ENCODE measurements at regions not wholly inside any gene's neighbourhood (a gene's known extent, or its start where the extent isn't known, plus 50 kb on each side); places are given as distances from the start of the nearest gene placed in this dataset.
A peak's percentile ranks its signal among the peaks of the same experiment; 100 is the strongest.
"Not testable (repeated sequence)": the region's sequence is repeated elsewhere in the genome, so short reads cannot be mapped to it uniquely, and the experiment has no call there.

DNA sequence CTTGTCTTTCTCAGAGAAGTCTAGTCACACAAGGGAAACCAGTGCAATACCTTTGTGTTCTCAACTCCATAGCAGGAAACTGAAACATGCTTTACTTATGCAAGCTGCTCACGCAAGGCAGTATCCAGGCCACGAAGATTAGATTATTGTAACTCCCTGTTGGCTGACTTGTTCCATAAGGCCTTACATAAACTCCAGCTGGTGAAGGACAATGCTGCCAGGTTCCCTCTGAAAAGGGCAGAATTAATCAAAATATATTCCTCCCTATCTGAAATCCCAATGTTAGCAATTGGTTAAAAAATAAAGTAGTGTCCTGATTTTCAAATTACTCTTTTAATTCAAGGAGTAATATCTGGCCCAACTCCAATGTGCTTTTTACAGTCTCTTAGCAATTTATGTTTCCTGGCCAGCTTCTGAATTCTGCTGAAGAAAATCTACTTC is 966.6 kb downstream of the HACE1 start:
- DNase-seq (ENCODE audit: low read depth), result peak; percentile 2

DNA sequence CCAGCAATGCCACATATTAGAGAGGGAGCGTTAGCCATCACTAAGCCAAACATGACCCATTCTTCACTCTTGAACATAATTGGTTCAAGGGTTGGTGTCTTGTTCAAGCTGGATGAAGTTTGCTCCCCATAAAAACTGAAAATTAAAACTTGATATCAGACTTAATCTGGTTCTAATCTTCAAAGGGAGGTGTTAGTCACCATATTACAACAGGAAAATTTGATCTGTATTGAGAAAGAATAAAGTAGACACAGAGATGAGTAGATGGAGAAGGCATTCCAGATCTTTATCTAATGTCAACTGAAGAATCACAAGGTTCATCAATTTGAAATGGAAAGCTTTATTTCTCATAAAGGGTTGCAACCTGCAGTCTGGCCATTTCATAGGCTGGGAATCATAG is 972.8 kb downstream of the HACE1 start:
- no peak for DNase-seq (ENCODE audit: low read depth)

DNA sequence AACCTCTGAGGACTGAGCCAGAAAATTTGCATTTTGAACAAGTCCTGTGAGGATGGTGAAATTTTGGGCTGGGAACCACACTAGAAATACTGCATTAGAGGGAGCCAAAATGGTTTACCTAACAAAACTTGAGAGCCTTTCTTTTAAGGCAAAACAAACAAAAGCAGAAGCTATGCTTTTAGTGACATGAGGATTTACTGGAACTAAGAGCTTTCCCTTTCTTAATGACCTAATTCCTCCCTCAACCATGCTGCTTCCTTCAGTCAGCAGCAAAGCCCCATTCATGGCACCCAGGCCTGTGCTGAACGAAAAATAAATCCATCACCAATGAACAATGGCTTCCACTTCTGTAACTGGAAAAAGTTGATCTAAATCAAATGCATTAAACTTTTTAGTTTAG is 974.3 kb downstream of the HACE1 start:
- no peak for DNase-seq (ENCODE audit: low read depth)

DNA sequence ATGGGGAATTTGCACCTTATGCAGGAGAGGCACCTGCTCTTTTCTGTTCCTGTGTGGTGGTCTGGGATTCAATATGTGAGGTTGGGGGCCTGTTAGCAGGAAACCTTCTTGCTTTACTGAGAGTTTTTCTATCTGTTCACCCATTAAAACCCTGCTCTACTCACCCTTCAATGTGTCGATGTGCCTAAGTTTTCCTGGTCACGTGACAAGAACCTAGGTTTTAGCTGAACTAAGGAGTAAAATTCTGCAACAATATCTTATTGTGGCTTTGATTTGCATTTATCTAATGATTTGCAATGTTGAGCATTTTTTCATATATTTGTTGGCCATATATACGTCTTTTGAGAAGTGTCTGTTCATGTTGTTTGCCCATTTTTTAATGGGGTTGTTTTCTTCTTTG is 979.9 kb downstream of the HACE1 start:
- DNase-seq (ENCODE audit: low read depth), result no peak

DNA sequence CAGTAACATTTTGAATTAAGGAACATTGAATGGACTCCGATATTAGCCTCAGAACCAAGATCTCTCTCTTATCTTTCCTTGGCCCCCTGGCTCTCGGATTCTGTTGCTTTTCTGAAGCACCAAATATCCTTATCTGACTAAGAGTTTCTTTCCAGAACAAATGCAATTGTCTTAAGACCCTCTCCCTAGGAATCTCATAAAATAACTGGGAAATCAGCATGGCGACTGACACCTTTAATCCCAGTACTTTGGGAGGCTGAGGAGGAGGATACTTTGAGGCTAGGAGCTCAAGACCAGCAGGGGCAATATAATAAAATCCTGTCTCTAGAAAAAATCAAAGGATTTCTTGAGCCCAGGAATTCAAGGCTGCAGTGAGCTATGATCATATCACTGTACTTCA is 984.5 kb downstream of the HACE1 start:
- no peak for DNase-seq (ENCODE audit: low read depth)

DNA sequence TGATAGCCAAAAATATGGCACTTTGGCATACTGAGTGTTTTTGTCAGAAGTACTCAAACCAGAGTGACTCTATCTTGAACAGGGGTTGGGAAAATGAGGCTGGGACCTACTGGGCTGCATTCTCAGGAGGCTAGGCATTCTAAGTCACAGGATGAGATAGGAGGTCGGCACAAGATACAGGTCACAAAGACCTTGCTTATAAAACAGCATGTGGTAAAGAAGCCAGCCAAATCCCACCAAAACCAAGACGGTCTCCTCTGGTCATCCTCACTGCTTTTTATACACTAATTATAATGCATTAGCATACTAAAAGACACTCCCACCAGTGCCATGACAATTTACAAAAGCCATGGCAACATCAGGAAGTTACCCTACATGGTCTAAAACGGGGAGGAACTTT is 985.1 kb downstream of the HACE1 start:
- no peak for DNase-seq (ENCODE audit: low read depth)

DNA sequence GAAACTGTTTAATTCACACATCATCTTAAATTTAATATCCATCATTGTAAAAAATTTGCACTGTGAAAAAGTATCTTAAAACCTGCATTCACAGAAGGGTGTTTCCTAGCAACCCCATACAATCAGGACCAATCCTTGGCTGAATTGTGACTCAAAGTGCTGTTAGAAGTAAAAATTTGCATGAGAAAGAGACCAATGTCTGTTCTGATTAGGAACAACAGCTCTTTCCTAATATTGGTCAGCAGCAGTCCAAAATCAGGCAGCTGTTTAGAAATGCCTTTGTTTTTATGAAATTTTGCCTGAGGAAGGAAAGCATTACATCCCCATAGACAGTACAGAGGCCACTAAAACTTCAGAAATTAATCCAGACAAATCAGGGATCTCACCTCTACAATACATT is 987.0 kb downstream of the HACE1 start:
- DNase-seq (ENCODE audit: low read depth), result no peak

DNA sequence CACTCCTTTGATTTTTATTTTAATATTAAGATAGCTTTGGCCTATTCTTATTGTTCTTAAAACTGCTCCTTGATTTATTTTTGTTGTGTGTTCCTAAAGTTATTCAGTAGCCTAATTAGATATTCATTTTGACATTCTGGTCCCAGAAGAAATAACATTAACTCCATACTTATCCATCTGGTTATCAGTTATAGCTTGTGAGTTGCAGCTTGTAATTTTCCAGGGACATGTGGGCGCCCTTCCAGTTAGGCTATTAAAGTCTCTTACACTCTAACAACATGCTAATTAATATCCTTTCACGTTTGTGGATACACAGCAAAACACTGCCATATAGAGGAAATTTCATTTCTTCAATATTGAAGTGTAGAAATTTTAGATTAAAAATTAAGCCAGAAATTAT is 987.5 kb downstream of the HACE1 start:
- DNase-seq (ENCODE audit: low read depth), result no peak

DNA sequence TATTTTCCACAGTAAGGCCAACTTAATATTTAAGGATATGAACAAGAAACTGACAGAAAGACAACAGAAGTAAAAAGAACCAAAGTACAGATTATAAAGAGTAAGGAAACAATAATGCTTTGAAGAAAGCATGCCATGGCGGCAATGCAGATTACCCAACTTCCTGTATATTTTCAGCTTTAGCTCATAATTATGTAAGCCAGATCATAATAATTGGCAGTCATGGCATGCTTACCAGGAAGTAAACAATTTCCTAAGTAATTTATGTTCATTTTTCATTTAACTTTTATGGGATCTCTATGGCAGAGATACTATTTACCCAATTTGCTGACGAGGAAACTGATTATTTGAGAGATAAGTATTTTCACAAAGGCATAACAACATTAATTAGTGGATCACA is 988.7 kb downstream of the HACE1 start:
- DNase-seq (ENCODE audit: low read depth), result no peak

DNA sequence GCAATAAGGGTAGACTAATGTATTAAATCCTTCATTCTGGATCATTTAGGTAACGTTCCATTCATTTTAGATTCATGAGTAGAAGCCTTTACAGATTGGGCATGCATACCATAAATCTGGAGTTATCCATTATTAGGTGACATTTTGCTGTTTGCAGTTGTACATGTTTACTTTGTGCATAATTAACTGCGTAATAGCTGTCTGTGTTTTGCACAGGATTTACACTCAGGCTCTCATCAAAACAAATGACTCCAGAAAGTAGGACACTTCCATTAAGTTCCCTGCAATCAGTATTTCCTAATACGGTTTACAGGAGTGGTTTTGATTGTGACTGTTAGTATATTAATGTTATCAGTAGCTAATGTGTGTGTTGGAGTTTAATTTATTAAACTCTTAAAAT is 997.4 kb downstream of the HACE1 start:
- DNase-seq (ENCODE audit: low read depth), result no peak

DNA sequence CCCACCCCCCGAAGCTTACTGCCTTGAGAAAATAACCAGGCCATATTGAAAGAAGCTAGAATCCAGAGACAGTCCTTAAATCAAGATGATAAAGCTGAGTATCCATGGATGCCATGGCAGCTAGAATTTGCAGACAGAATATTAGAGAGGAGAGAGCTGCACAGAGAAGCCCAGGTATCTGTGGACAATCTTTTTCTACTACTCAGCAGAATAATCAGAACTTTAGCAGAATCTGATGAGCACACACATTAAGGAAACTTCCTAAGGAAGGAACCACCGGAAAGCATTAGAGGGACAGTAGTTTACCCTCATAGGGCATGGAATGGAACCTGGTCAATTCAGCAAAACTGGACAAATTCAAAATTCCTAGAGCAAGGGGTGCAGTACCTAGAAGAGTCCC is 1001.7 kb downstream of the HACE1 start:
- no peak for DNase-seq (ENCODE audit: low read depth)

DNA sequence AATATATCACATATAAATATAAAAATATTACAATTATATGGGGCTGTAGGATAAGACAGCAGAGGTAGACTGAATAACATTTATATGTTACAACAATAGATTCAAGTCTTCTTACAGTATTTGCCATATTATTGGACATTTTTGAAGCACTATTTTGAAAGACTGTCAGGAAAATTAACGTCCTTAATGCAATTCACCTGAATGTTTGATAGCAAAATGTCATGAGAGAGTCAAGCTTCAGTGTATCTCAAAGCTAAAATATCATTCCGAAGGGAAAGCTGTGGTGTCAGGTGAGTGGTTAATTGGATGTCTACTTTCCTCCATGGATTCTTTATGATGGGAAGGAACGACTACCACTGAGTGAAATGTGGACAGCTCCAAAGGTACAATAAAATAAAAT is 1004.0 kb downstream of the HACE1 start:
- DNase-seq (ENCODE audit: low read depth), result no peak

DNA sequence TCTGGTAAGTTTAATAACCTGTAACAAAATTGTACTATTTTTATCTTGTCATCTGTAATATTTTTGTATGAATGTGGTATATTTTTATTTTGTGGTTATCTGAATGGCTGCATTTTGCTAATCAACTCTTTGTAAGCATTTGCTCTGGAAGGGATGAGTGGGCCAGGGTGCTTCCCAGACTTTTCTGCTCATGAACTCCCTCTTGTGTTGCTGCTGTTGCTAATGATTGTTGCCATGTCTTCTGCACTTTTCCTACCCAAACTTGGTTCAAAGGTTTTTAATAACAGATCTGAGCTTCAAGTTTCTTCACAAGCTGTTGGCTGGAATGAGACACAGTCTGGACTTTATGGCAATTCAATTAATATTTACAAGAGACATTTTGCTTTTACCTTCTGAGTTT is 1005.7 kb downstream of the HACE1 start:
- DNase-seq (ENCODE audit: low read depth), result no peak

DNA sequence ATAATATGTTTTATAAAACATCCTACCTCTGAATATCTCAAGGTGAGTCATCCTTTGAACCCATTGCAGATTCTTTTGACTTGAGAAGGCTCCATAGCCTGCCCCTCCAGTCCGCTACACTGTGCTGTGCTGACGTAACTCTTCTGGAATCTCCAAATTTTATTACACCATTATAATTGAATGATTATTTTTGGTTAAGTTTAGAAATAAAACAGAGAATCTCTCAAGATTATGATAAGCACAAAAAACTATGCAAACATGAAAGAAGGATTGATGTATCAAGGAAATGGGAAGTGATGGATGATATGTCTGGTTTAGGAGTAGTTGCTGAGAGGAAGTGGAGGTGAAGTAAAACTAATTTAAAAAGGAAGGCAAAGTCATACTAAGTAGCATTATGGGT is 1021.3 kb downstream of the HACE1 start:
- no peak for DNase-seq (ENCODE audit: low read depth)

DNA sequence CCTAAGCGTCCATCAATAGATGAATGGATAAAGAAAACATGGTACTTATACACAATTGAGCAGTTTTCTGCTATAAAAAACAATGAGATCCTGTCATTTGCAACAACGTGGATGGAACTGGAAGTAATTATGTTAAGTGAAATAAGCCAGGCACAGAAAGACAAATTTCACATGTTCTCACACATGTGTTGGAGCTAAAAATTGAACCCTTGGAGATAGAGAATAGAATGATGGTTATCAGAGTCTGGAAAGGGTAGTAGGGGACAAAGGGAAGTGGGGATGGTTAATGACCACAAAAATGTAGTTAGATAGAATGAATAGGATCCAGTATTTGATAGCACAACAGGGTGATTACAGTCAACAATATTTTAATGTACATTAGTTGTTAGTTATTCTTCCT is 1033.5 kb downstream of the HACE1 start:
- DNase-seq (ENCODE audit: low read depth), result no peak

DNA sequence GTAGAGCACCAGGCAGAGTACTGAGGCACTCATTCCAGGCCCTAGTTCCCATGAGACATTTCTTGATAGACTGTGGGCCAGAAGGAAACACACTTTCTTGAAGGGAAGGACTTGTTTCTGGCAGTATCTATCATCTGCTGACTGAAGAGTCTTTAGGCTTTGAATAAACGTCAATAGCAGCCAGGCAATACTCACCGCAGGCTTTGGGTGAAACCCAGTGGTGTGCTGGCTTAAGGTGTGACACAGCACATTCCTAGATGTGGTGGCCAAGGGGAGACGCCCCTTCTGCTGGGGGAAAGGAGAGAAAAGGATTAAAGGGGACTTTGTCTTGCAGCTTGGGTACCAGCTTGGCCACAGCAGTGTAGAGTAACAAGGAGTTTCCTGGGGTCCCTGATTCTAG is 1039.6 kb downstream of the HACE1 start:
- DNase-seq (ENCODE audit: low read depth), result no peak

DNA sequence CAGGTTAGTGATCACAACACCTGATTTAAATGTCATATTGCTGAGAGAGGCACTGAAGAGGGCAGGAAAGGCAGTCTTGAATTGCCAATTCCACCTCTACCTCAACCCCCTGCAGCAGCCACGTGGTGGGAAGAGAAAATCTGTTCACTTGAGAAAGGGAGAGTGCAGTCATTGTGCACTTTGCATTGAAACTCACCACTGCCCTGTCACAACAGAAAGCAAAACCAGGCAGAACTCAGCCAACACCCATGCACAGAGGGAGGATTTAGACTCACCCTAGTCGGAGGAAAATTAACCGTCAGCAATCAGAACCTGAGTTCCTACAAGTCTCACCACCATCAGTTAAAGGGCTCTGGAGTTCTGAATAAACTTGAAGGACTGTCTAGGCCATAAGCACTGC is 1040.2 kb downstream of the HACE1 start:
- no peak for DNase-seq (ENCODE audit: low read depth)

DNA sequence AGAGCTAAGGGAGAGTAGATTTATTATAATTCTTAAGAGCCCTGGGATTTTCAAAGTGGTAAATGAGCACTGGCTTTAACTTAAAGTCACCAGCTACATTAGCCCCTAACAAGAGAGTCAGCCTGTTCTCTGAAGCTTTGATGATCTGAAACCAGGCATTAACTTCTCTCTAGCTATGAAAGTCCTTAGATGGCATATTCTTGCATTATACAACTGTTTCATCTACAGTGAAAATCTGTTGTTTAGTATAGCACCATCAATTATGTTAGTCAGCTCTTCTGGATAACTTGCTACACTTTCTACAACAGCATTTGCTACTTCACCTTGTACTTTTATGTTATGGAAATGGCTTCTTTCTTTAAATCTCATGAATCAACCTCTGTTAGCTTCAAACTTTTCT is 1046.7 kb downstream of the HACE1 start:
- no peak for DNase-seq (ENCODE audit: low read depth)

DNA sequence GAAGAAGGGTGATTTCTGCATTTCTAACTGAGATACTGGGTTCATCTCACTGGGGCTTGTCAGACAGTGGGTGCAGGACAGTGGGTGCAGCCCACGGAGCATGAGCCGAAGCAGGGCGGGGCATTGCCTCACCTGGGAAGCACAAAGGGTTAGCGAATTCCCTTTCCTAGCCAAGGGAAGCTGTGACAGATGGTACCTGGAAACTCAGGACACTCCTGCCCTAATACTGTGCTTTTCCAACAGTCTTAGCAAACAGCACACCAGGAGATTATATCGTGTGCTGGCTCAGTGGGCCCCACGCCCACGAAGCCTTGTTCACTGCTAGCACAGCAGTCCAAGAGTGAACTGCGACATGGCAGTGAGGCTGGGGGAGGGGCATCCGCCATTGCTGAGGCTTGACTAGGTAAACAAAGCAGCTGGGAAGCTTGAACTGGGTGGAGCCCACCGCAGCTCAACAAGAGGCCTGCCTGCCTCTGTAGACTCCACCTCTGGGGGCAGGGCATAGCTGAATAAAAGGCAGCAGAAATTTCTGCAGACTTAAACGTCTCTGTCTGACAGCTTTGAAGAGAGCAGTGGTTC is 1057.7 kb downstream of the HACE1 start:
- DNase-seq (ENCODE audit: low read depth), result not testable (repeated sequence)

DNA sequence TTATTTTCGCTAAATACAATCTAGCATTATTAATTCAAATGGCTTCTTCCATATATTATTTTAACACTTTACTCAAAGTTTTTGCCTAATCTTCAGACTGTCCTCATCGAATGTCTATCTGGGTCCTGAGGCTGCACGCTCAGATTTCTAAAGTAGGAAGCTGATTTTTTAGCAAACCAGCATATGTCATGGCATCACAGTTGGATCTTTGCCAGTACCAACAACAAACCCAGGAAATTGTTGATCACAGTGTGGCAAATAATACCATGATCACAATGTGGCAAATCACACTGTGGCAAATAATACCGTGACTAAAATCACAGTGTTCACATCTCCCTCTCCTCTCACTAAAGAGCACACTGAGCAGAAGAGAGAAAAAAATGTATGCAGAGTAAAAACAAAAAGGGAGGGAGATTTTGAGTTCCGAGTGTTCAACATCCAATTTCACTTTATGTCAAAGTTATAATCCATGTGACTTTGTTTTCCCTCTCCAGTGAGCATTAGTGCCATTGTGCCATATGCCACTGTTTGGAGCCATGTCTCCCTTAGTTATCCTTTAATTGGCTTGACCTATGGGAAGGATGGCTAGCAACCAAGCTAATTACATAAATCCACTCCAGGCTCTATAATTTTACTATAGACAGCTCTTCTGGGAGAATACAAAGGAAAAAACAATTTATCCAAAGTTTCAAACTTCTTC is 1059.6 kb downstream of the HACE1 start:
- no peak for DNase-seq (ENCODE audit: low read depth)

DNA sequence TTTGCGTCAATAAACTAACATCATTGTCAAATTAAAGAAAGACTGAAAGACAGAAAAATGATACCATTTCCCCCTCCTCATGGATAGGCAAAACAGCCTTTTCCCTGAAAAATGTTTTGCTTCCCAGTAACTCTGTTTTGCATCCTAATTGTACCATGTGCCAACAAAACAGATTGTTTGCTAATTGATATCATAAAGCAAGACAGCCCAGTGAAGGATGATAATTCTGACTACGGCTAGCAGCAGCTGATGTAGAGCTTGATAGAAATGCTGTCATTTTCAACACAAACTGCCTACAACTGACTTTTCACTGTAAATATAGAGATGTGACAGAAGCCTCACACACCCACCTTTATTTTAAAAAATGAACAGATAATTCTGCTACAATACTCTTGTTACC is 1061.6 kb downstream of the HACE1 start:
- DNase-seq (ENCODE audit: low read depth), result no peak

DNA sequence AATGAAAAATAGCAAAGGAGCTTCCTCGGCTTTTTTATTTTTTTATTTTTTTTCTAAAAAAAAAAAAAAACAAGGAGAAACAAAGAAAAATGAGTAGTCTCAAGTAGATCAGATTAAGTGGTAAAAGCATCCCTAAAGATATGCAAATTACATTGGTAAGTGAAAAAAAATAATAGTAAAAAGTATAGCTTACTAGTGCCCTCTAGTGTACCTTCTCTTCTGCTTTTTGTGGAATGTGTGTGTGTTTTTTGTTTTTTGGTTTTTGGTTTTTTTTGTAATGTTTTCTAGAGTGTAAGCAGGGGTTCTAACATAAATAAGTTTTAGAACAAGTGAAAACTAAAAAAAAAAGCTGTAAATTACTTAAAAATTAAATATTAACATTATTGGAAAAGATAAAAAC is 1062.0 kb downstream of the HACE1 start:
- peak; percentile 1 for DNase-seq (ENCODE audit: low read depth)

DNA sequence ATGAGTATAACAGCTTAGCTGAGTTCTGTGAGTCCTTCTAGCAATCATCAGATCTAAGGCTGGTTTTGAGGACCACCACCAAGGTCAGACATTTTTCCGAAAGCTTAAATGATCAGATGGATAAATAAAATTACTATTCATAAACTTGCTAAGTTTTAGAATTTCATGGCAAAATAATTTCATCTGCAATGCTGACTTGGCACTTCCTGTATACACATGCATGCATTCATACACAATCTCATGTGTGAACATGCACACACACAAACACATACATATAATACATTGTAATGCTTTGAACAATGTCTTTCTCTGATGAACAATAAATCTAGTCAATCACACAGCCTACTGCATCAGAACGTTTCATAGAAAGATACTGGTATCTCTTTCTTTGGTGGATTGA is 1068.3 kb downstream of the HACE1 start:
- DNase-seq (ENCODE audit: low read depth), result no peak

DNA sequence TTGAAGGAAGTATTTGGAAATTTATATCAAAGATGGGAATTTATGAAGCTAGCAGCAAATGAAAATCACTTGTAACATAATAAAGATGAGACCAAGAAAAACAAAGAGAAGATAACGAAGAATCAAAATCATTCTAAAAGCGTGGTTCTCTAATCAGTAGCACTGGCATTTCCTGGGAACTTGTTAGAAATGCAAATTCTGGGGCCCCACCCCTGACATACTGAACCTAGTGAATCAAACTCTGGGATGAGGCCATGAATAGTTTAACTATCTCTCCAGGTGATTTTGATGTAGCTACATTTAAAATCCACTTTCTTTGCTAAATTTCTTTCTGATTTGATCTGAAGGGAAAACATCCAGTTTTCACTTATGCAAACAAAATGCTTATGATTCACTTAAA is 1075.6 kb downstream of the HACE1 start:
- DNase-seq (ENCODE audit: low read depth), result no peak

Data from M059J (cell line).